Glutamatergic neuron (in vitro differentiated cells): ENCODE measurements at regions not wholly inside any gene's neighbourhood (a gene's known extent, or its start where the extent isn't known, plus 50 kb on each side); places are given as distances from the start of the nearest gene placed in this dataset.

Experiments used
- DNase-seq: peaks from one replicate; pipeline ENCODE4 v3.0.0; 2022
- H3K27ac Mint-ChIP-seq: one replicate; pipeline ENCODE4 v1.8.0; 2020; ENCODE audit warnings: mild to moderate bottlenecking, mixed read lengths, inconsistent platforms; ENCODE audit not compliant: unreplicated experiment
- H3K27me3 Mint-ChIP-seq: one replicate; pipeline ENCODE4 v1.8.0; 2020; ENCODE audit warnings: mild to moderate bottlenecking, moderate library complexity, mixed read lengths, inconsistent platforms; ENCODE audit not compliant: unreplicated experiment
- H3K36me3 Mint-ChIP-seq: one replicate; pipeline ENCODE4 v1.8.0; 2020; ENCODE audit warnings: mild to moderate bottlenecking, mixed read lengths, inconsistent platforms; ENCODE audit not compliant: unreplicated experiment
- H3K4me1 Mint-ChIP-seq: one replicate; pipeline ENCODE4 v1.8.0; 2020; ENCODE audit warnings: mild to moderate bottlenecking, low read depth, mixed read lengths, inconsistent platforms; ENCODE audit not compliant: unreplicated experiment
- H3K4me3 Mint-ChIP-seq: one replicate; pipeline ENCODE4 v1.8.0; 2020; ENCODE audit warnings: mild to moderate bottlenecking, mixed read lengths, inconsistent platforms; ENCODE audit not compliant: unreplicated experiment
- H3K9me3 Mint-ChIP-seq: one replicate; pipeline ENCODE4 v1.8.0; 2020; ENCODE audit warnings: mild to moderate bottlenecking, moderate library complexity, mixed read lengths, inconsistent platforms; ENCODE audit not compliant: unreplicated experiment
- TF ChIP-seq, protein P1 (sequence below): fragments of 200-600 bp; sonication (generic); IDR thresholded peaks from one replicate; pipeline ENCODE4 v1.5.0; 2021; ENCODE audit not compliant: partially characterized antibody, unreplicated experiment

DNA sequence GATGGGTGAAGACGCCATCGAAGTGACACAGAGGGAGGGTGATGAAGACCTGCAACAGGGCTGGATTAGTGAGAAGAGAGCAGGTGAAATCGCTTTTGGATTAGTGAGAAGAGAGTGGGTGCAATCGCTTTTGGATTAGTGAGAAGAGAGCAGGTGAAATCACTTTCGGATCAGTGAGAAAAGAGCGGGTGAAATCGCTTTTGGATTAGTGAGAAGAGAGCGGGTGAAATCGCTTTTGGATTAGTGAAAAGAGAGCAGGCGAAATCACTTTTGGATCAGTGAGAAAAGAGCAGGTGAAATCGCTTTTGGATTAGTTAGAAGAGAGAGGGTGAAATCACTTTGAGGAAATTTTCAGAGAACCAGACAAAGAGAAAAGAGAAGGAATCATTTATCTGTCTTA is 67.2 kb upstream of the TRIO start:
- Mint-ChIP-seq H3K4me1 (no peaks in the 10 kb centered on the region), H3K27ac (no peak overlapping the region)

DNA sequence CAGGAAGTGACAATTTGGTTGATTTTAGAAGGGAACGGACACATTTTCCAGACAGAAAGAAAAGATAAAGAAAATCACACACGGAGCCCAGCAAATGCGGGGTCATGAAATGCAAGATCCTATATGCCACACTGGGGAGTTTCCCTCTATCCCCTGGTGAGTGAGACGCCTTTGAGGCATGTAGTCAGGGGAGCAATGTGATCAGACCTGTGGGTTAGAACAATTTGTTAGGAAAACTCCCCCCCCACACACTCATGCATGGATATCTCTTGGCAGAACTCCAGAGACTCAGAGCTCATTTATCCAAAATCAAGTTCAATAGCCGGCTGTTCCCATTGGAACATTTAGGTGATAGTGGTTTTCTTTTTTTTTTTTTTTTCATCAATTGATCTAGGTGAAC is 71.7 kb upstream of the TRIO start:
- TF ChIP-seq, protein P1, sequence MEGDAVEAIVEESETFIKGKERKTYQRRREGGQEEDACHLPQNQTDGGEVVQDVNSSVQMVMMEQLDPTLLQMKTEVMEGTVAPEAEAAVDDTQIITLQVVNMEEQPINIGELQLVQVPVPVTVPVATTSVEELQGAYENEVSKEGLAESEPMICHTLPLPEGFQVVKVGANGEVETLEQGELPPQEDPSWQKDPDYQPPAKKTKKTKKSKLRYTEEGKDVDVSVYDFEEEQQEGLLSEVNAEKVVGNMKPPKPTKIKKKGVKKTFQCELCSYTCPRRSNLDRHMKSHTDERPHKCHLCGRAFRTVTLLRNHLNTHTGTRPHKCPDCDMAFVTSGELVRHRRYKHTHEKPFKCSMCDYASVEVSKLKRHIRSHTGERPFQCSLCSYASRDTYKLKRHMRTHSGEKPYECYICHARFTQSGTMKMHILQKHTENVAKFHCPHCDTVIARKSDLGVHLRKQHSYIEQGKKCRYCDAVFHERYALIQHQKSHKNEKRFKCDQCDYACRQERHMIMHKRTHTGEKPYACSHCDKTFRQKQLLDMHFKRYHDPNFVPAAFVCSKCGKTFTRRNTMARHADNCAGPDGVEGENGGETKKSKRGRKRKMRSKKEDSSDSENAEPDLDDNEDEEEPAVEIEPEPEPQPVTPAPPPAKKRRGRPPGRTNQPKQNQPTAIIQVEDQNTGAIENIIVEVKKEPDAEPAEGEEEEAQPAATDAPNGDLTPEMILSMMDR, result no peak
- H3K9me3 Mint-ChIP-seq, result peaks cover 1% of the 10 kb centered on the region
- H3K27me3 Mint-ChIP-seq, result peaks cover 3% of the 10 kb centered on the region
- H3K4me1 Mint-ChIP-seq, result no peaks in the 10 kb centered on the region
- no peak for DNase-seq
- no peak overlapping the region for H3K4me3 Mint-ChIP-seq
- H3K27ac Mint-ChIP-seq, result no peak overlapping the region
- H3K36me3 Mint-ChIP-seq, result peaks cover 3% of the 10 kb centered on the region

More for the DNA sequence above, 67.2 kb upstream of the TRIO start:
- no peak overlapping the region for H3K4me3 Mint-ChIP-seq
- TF ChIP-seq, protein P1, result no peak
- H3K36me3 Mint-ChIP-seq, result peaks cover 3% of the 10 kb centered on the region
- no peak for DNase-seq
- H3K27me3 Mint-ChIP-seq, result peaks cover 1% of the 10 kb centered on the region
- H3K9me3 Mint-ChIP-seq, result no peaks in the 10 kb centered on the region

DNA sequence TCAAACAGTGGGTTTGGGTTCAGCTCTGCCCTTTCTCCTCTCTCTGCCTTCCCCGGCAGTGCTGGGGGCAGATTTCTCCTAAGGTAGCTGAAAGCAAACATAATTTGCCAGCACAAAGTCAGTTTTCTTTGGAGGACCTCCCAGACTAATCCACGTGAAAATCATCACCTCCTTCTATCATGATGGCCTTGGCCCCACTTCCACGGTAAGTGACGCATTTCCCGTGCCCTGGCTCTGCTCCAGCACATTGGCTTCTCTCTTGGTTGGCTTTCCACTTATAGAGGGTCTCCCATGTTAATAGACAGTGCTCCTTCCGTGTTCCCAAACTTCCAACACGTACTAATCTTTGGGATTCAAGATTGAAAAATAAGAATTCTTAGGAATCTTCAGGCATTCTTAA is 74.1 kb upstream of the TRIO start:
- Mint-ChIP-seq H3K27me3 (peaks cover 1% of the 10 kb centered on the region), H3K9me3 (peaks cover 1% of the 10 kb centered on the region), H3K36me3 (peaks cover 3% of the 10 kb centered on the region), H3K27ac (no peak overlapping the region), H3K4me1 (no peaks in the 10 kb centered on the region), H3K4me3 (no peak overlapping the region)
- DNase-seq, result no peak
- TF ChIP-seq, protein P1, result no peak

DNA sequence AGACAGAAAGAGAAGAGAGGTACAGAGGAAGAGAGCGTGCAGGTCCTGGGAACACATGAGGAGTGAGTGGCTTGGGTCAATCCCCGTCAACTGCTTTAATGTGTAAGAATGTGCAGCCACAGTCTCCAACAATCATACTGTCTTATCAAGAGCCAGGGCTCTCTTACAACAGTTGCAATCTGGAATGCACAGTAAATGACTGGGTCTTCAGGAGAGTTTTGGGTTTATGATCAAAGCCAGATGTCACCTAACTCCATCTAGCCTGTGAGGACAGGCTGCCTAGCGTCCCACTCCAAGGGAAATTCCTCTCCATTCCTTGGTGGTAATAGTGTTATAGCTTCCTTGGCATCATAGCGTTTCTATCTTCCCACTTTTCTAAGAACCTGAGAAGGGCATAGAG is 75.0 kb upstream of the TRIO start:
- Mint-ChIP-seq H3K27me3 (peaks cover 1% of the 10 kb centered on the region), H3K9me3 (peaks cover 1% of the 10 kb centered on the region), H3K4me1 (no peaks in the 10 kb centered on the region), H3K36me3 (peaks cover 3% of the 10 kb centered on the region), H3K4me3 (no peak overlapping the region), H3K27ac (no peak overlapping the region)
- TF ChIP-seq, protein P1, result no peak
- no peak for DNase-seq

DNA sequence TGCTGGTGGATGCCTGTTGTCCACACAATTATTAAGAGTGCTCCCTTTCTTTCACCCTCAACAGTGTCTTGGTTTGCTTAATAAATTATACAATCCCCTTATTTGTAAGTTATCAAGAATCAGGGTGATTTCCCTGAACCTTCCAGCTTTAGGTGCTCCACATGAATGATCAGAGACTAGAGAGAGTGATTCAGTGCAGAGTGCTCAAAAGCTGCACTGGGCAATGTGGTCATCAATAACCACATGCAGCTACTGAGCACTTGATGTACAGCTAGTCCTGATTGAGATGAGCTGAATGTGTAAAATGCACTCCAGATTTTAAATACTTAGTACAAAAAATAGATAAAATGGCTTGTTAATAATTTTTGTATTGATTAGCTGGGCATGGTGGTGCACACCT is 76.8 kb upstream of the TRIO start:
- TF ChIP-seq, protein P1, result no peak
- Mint-ChIP-seq H3K9me3 (peaks cover 1% of the 10 kb centered on the region), H3K4me1 (no peaks in the 10 kb centered on the region), H3K36me3 (no peaks in the 10 kb centered on the region), H3K27me3 (peaks cover 1% of the 10 kb centered on the region), H3K4me3 (no peak overlapping the region), H3K27ac (no peak overlapping the region)
- DNase-seq, result no peak
